CD4-positive, alpha-beta T cell treated with Interleukin-1 beta for 1 hour (primary cell): ENCODE measurements at regions not wholly inside any gene's neighbourhood (a gene's known extent, or its start where the extent isn't known, plus 50 kb on each side); places are given as distances from the start of the nearest gene placed in this dataset.
"Not testable (repeated sequence)": the region's sequence is repeated elsewhere in the genome, so short reads cannot be mapped to it uniquely, and the experiment has no call there.

Experiments
- DNase-seq, 2 donors: peaks; one replicate each; pipeline ENCODE4 v3.0.0-alpha.2; 2020 to 2022

- DNase-seq: no peak
These were observed 225.3 kb upstream of the PRSS1 start for GRCh38 chr7:142523821-142524460.

- DNase-seq: no peak
These were observed 226.5 kb upstream of the PRSS1 start for GRCh38 chr7:142522735-142523134.

- DNase-seq: not testable (repeated sequence)
These were observed 228.4 kb upstream of the PRSS1 start for GRCh38 chr7:142520885-142521284.

GRCh38 chr7:142520455-142520854 lies 228.8 kb upstream of the PRSS1 start:
- DNase-seq: peak in 1 of 2 donors; percentile 23

- no peak for DNase-seq
These were observed 229.9 kb upstream of the PRSS1 start for GRCh38 chr7:142519079-142520078.

- peak; percentile 46 to 52 for DNase-seq
These were observed 233.2 kb upstream of the PRSS1 start for GRCh38 chr7:142516038-142516501.

GRCh38 chr7:142514716-142515115 lies 234.6 kb upstream of the PRSS1 start:
- not testable (repeated sequence) for DNase-seq

GRCh38 chr7:142513178-142513955 lies 235.9 kb upstream of the PRSS1 start:
- DNase-seq: no peak

- no peak for DNase-seq
These were observed 237.5 kb upstream of the PRSS1 start for GRCh38 chr7:142511801-142512200.

- DNase-seq: no peak
These were observed 237.9 kb upstream of the PRSS1 start for GRCh38 chr7:142511374-142511773.

- not testable (repeated sequence) for DNase-seq
These were observed 240.0 kb upstream of the PRSS1 start for GRCh38 chr7:142509235-142509634.

- DNase-seq: peak in 1 of 2 donors; percentile 23
These were observed 241.0 kb upstream of the PRSS1 start for GRCh38 chr7:142508251-142508650.

- no peak for DNase-seq
These were observed 241.5 kb upstream of the PRSS1 start for GRCh38 chr7:142507799-142508198.

- not testable (repeated sequence) for DNase-seq
These were observed 242.2 kb upstream of the PRSS1 start for GRCh38 chr7:142507066-142507465.

GRCh38 chr7:142506601-142507000 lies 242.7 kb upstream of the PRSS1 start:
- no peak for DNase-seq

- not testable (repeated sequence) for DNase-seq
These were observed 245.3 kb upstream of the PRSS1 start for GRCh38 chr7:142503949-142504348.

GRCh38 chr7:142503036-142503435 lies 245.2 kb upstream of the PRSS58 start:
- DNase-seq: no peak

- DNase-seq: no peak
These were observed 243.6 kb upstream of the PRSS58 start for GRCh38 chr7:142501434-142501833.

- DNase-seq: peak in 1 of 2 donors; percentile 21
These were observed 242.5 kb upstream of the PRSS58 start for GRCh38 chr7:142500366-142500765.

GRCh38 chr7:142499635-142500034 lies 241.8 kb upstream of the PRSS58 start:
- DNase-seq: no peak

GRCh38 chr7:142498364-142498763 lies 240.5 kb upstream of the PRSS58 start:
- no peak for DNase-seq

GRCh38 chr7:142496545-142496991 lies 238.7 kb upstream of the PRSS58 start:
- peak; percentile 12 to 50 for DNase-seq

GRCh38 chr7:142495879-142496278 lies 238.0 kb upstream of the PRSS58 start:
- not testable (repeated sequence) for DNase-seq
